Activated CD4-positive, alpha-beta T cell treated with anti-CD3 and anti-CD28 coated beads, Interleukin-2, amount 50 U/mL, for 1 hour (primary cell): ENCODE measurements at regions not wholly inside any gene's neighbourhood (a gene's known extent, or its start where the extent isn't known, plus 50 kb on each side); places are given as distances from the start of the nearest gene placed in this dataset.
A peak's percentile ranks its signal among the peaks of the same experiment; 100 is the strongest.

ENCODE experiments used
- DNase-seq: peaks from one replicate; pipeline ENCODE4 v3.0.0-alpha.2; 2020

GRCh38 chr20:60132162-60132826 lies 174.1 kb downstream of the CDH26 start:
- DNase-seq: no peak

DNA sequence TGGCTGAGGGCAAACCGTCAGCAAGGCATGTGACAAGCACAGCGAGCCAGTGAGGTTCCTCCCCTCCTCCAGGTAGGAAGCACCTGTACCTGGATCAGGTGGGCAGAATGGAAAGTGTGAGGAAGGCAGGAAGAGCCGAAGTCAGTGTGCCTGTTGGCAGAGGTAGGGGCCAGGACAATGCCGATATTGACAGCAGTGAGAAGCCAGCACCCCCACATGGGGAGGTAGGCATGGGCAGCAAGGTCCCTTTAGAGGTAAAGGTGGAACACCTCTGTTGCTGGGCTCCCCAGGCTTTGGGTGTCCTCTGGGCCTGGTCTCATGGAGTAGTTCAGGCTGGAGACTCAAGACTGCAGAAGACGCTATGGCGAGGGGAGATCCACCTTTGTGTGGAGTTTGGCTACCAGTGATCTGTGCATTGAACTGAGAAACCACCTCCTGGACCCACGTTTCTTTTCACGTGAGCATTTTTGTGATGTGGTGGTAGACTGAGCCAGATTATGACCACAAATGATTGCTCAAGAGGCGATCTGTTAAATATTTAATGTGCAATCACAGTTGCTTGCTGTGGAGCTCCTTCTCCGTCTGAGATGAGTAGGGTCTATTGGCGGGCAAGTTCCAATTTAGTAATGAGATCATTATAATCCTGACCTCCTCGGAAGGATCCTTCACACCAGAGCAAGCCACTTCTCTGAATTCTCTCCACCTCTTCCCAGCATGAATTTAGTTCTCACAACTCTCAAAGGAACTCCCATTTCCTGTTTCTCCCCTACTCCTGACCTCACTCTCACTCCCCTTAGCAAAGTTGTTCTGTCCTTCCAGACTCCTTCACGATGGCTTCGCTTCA lies 174.8 kb downstream of the CDH26 start:
- DNase-seq: no peak

GRCh38 chr20:60135276-60135675 lies 177.1 kb downstream of the CDH26 start:
- DNase-seq: no peak

GRCh38 chr20:60136645-60137401 lies 178.6 kb downstream of the CDH26 start:
- DNase-seq: no peak

GRCh38 chr20:60137657-60138245 lies 179.5 kb downstream of the CDH26 start:
- DNase-seq: no peak

DNA sequence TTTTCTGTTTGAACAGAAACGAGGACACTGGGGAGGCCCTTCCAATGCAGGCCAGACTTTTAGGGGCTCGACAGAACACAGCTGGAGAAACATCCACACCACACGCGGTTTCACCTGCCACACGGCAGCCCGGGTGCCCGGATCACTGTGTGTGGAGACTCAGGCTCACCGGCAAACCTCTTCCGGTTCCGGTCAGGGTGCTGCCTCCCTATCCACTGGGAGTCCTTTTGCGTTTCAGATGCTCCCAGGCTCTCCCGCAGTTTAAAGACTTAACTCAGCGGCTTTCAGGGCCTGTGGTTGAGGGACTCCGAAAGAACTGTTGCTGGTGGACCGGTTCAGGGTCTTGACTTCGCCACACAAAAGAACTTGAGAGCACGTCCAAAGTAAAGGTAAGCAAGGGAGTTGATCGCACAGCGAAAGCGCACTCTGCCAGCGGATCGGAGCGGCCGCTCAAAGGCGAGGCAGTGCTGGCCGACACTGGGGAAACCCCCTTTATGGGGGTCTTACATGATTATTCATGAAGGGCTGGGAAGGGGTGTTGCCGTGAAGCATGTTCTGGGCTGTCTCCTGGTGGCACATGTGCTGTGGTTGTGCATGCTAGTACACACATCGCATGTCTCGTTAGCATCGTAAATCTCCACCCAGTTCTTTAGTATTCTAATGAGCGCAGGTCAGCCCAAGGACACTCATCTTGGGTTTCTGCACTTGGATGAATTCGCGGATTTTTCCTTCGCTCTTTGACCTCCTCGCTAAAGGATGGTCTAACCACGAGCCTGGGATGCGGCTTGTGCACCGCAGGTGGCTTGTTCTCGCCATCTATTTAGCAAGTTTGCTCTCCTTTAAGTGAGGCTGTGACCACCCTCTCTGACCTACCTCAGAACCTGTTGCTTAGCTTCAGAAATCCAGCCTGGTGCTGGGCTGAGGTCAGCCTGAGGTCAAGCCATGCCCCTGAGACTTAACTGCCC lies 180.3 kb downstream of the CDH26 start:
- DNase-seq: peak; percentile 7

DNA sequence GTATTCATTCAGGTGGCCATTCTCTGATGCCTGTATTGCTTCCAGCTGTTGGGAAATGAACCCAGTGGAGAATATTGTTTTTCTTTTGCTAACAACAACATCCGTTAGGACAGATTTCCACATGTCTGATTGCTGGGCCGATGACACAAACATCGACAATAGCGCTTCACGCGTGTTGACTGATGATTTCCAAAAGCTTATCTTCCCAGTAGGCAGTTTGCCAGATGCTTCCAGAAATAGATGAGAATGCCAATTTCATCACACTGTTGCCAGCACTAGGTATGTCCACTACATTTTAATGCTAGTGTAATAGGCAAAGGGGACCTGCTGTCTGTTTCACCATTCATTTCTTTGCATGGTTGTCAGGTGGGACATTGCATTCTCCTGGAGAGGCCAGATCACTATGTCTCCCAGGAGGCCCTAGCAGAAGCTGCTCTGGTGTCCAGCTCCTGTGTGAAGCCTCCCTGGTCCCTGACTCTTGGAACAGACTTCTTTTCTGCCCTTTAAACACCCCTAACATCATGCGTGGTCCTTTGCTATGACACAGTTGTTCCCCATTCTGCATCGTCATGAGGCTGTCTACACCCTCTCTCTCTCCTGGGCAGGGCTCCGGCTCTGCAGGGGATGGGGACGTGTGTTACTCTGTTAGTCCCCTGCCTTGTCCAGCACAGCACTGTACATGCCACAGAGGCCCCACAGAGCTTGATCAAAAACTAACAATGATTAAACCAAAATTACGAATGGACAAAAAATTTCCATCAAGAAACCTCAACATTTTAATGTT lies 181.6 kb downstream of the CDH26 start:
- no peak for DNase-seq

- DNase-seq: no peak
Measured at GRCh38 chr20:60142587-60142986, 184.4 kb downstream of the CDH26 start.

- no peak for DNase-seq
Measured at GRCh38 chr20:60143261-60143842, 185.1 kb downstream of the CDH26 start.

GRCh38 chr20:60144404-60144803 lies 186.2 kb downstream of the CDH26 start:
- no peak for DNase-seq

DNA sequence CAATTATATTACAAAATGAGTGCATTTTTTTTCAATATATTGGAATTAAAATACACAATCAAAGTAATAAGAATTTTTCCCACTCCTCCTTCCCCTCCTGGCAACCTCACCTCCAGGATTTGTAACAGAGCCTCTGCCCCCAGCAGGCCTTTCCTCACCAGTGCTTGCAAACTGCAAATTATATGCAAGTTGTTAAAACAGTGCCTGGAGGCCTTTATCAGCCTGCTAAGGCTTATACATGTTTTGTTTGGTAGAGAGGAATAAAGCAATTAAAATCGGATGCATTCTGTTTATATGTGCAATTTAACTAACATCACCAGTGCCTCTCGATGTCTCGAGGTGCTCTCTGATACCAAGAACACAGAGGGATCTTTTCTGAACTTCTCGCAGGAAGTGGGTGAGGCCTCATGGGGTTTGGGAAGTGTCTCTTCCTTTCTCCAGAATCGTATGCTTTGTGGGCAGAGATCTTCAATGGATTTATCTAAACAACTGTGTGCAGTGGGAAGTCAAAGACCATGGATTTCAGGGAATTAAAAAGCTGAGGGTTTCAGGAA lies 186.8 kb downstream of the CDH26 start:
- no peak for DNase-seq

DNA sequence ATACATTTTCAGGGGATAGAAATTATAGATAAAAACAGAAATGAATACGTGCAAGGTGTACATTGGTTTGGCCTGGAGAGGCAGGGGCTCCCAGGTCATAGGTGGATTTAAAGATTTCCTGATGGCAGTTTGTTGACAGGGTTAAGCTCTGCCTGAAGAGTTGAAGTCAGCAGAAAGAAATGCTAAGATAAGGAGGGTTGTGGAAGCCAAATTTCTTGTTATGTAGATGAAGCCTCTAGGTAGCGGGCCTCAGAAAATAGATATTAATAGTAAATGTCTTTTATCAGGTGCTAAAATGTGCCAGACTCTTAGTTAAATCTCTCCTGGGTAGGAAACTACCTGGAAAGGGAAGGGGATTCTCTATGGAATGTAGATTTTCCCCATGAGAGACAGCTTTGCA lies 188.8 kb downstream of the CDH26 start:
- no peak for DNase-seq

GRCh38 chr20:60148885-60149284 lies 190.7 kb downstream of the CDH26 start:
- DNase-seq: no peak

DNA sequence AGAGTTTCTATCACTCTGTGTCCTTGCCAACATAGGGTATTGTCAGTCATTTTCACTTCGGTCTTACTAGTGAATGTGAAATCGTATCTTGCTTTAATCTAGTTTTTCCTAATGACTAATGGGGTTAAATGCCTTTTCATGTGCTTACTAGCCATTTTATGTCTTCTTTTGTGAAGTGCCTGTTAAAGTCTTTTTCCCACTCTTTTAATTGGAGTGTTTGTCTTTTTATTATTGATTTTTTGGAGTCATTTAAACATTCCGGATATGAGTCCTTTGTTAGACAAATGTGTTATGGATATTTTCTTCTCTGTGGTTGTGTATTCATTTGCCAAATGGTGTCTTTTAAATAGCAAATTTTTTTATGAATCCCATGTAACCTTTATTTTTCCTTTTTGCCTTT lies 194.6 kb downstream of the CDH26 start:
- DNase-seq: no peak

- no peak for DNase-seq
Measured at GRCh38 chr20:60160451-60161145, 202.4 kb downstream of the CDH26 start.

DNA sequence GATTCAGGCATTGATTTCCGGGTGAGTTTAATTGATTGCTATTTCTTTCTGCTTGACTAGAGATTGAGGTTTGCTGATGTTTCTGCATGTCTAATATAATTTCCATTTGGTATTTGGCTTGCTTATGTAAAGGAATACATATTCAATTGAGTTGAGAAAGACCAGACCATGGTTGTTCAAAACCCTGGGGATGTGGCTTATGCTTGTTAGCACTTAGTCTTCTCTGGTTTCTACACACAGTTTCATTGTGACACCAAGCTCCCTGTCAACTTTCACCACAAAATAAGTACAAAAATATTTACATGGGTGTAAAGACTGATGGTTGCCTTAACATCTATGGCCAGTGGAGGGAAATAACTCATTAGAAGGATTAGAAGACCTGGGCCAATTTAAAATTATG lies 209.6 kb downstream of the CDH26 start:
- no peak for DNase-seq

- no peak for DNase-seq
Measured at GRCh38 chr20:60168963-60169362, 210.7 kb downstream of the CDH26 start.

DNA sequence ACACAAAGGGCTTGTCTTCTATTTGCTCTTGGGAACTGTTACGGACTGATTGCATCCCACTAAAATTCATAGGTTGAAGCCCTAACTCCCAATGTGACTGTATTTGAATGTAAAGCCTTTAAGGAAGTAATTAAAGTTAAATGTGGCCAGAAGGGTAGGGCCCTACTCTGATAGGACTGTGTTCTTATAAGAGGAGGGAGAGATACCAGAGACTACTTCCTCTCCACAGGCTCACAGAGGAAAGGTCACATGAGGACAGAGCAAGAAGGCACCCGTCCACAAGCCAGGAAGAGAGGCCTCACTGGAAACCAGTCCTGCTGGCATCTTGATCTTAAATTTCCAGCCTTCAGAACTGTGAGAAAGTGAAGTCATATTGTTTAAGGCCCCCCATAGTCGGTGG lies 211.9 kb downstream of the CDH26 start:
- DNase-seq: no peak

GRCh38 chr20:60171313-60171712 lies 213.1 kb downstream of the CDH26 start:
- DNase-seq: no peak

DNA sequence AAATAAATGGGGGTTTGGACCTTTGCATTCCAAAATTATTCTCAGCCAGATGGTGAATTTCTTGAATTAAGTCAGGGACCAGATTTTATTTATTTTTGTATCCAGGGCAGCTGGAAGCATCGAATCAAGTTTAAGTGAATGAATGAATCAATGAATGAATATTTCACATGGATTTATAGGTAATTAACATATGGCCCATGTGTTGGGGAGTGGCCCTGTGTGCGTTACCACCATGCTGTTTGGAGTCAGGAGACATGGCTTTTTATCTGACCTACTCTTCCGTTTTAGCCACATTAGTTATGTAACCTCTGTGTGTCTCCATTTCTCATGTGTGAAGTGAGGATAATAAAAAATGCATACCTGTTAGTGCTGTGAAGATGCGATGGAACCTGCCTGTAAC lies 213.5 kb downstream of the CDH26 start:
- DNase-seq: no peak
